Testis (tissue), 2 donors: ENCODE measurements at regions not wholly inside any gene's neighbourhood (a gene's known extent, or its start where the extent isn't known, plus 50 kb on each side); places are given as distances from the start of the nearest gene placed in this dataset.

Experiments
- CTCF ChIP-seq, 3 experiments: fragments of 450-650 bp in 2 of 3; fragments of 200-600 bp in 1 of 3; sonication (generic) in 1 of 3; IDR thresholded peaks; one replicate each; pipeline ENCODE4 v1.5.1; 2016 to 2019; ENCODE audit warnings: antibody characterized with exemption in 3 of 3, mild to moderate bottlenecking in 2 of 3, moderate library complexity in 1 of 3
- POLR2A ChIP-seq: fragments of 450-650 bp; IDR thresholded peaks from one replicate; pipeline ENCODE4 v1.6.1; 2017; ENCODE audit warnings: antibody characterized with exemption, mild to moderate bottlenecking, moderate library complexity

GRCh38 chr2:122703676-122704075, 948.2 kb downstream of the TSN start:
- TF ChIP-seq CTCF (IDR thresholded peaks at IDR 0.05) (no peak), POLR2A (no peak)
